ENCODE measurements at regions not wholly inside any gene's neighbourhood (a gene's known extent, or its start where the extent isn't known, plus 50 kb on each side); places are given as distances from the start of the nearest gene placed in this dataset.

DNA sequence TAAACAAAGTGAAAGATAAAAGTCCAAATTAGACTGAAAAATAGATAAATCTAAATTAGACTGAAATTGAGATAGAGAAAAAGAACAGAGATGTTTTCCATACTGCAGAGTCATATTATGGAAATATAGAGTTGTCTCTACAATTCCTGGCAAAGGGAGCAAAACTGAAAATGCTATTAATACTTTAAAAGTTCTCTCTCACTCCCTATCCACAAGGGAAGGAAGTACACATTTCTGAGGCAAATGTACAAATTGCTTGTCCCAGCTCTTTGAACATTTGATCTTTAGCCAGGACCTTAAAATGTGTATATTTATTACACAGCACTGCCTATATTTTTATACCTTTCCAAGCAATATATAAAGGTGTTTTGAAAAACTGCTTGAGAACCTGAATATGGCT lies 225.1 kb upstream of the SEMA6D start:
- no peak for TF ChIP-seq CTCF (IDR thresholded peaks at IDR 0.05)
- TF ChIP-seq POLR2A (IDR thresholded peaks at IDR 0.05): no peak

All from uterus (tissue), 2 donors.